ENCODE measurements at regions not wholly inside any gene's neighbourhood (a gene's known extent, or its start where the extent isn't known, plus 50 kb on each side); places are given as distances from the start of the nearest gene placed in this dataset.

DNA sequence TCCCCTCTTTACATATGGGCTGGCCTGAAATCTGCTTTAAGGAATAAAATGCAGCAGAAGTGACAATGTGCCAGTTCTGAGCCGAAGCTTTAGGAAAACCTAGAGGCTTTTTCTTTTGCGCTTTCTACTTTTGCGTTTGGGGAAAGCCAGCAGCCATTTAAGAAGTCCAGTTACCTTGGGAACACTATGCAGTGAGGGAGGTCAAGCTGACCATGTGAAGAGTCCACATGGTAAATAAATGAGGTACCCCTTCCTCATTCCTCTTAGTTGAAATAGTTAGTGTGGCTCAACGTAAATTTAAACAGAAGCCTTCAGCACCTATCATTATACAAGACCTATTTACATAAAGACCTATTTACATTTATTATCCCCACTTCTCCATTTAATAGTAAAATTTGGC, 78.5 kb downstream of the TFPI2 start:
- Histone ChIP-seq H3K27me3 (ENCODE audit: insufficient read depth, low read depth) (no peaks in the 10 kb centered on the region), H3K4me2 (no peak overlapping the region)

DNA sequence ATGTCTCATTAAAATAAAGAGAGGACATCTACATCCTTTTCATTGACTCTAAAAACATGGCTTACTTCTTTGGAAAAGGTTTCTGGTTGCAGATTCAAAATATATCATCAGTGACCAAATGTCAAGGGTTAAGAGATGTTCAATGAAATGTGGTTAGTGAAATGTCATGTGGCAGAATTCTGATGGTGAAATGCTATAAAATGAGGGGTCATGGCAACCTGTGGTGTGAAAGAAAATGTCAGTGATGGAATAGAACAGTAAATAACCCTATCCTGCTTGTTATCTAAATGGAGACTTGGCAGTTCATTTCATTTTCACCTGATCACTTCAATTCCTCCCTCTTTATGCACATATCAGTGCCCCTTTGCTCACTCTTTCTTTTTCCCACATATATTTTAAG, 79.4 kb downstream of the TFPI2 start:
- TF ChIP-seq, protein P1, sequence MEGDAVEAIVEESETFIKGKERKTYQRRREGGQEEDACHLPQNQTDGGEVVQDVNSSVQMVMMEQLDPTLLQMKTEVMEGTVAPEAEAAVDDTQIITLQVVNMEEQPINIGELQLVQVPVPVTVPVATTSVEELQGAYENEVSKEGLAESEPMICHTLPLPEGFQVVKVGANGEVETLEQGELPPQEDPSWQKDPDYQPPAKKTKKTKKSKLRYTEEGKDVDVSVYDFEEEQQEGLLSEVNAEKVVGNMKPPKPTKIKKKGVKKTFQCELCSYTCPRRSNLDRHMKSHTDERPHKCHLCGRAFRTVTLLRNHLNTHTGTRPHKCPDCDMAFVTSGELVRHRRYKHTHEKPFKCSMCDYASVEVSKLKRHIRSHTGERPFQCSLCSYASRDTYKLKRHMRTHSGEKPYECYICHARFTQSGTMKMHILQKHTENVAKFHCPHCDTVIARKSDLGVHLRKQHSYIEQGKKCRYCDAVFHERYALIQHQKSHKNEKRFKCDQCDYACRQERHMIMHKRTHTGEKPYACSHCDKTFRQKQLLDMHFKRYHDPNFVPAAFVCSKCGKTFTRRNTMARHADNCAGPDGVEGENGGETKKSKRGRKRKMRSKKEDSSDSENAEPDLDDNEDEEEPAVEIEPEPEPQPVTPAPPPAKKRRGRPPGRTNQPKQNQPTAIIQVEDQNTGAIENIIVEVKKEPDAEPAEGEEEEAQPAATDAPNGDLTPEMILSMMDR (conservative IDR thresholded peaks at IDR 0.05; ENCODE audit: low read depth, low read length) = no peak

More for the DNA sequence above, 78.5 kb downstream of the TFPI2 start:
- no peaks in the 10 kb centered on the region for H4K20me1 ChIP-seq (ENCODE audit: insufficient read depth)
- no peaks in the 10 kb centered on the region for H3K4me1 ChIP-seq (ENCODE audit: low read depth, poor library complexity, severe bottlenecking)
- TF ChIP-seq, protein P1 (conservative IDR thresholded peaks at IDR 0.05; ENCODE audit: low read depth, low read length) = no peak
- H3K9ac ChIP-seq = no peak overlapping the region
- no peaks in the 10 kb centered on the region for H3K36me3 ChIP-seq (ENCODE audit: insufficient read depth)
- H3K4me3 ChIP-seq (IDR thresholded peaks at IDR 0.05; ENCODE audit: insufficient read depth, low read depth, low read length) = no peak overlapping the region
- H2AFZ ChIP-seq (ENCODE audit: low read depth) = no peak overlapping the region
- no peaks in the 10 kb centered on the region for H3K79me2 ChIP-seq (ENCODE audit: insufficient read depth, low read depth)
- no peak overlapping the region for H3K27ac ChIP-seq

DNA sequence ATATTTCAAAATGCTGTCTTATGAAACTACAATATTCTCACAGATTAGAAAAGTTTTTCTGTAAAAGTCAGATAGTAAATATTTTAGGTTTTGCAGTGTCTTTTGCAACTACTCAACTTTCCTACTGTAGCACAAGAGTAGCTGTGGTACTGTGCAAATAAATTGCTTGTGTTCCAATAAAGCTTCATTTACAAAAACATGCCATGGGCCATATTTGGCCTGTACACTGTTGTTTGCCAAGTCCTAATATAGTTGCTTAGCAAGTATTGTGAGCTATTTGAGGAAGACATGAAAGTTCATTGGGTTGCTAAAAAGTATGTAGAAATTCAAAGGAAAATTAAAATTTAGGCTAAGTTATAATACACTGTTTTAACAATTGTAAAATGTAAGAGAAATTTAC, 80.0 kb downstream of the TFPI2 start:
- TF ChIP-seq, protein P1 (conservative IDR thresholded peaks at IDR 0.05; ENCODE audit: low read depth, low read length) = no peak
- Histone ChIP-seq H3K4me2 (no peak overlapping the region), H3K36me3 (ENCODE audit: insufficient read depth) (no peaks in the 10 kb centered on the region), H3K27me3 (ENCODE audit: insufficient read depth, low read depth) (no peaks in the 10 kb centered on the region), H2AFZ (ENCODE audit: low read depth) (no peak overlapping the region), H3K9ac (no peak overlapping the region), H3K4me3 (IDR thresholded peaks at IDR 0.05; ENCODE audit: insufficient read depth, low read depth, low read length) (no peak overlapping the region), H3K4me1 (ENCODE audit: low read depth, poor library complexity, severe bottlenecking) (no peaks in the 10 kb centered on the region), H3K79me2 (ENCODE audit: insufficient read depth, low read depth) (no peaks in the 10 kb centered on the region), H4K20me1 (ENCODE audit: insufficient read depth) (no peaks in the 10 kb centered on the region), H3K27ac (no peak overlapping the region)

More for the DNA sequence above, 79.4 kb downstream of the TFPI2 start:
- Histone ChIP-seq H3K27ac (no peak overlapping the region), H2AFZ (ENCODE audit: low read depth) (no peak overlapping the region), H3K4me2 (no peak overlapping the region), H3K27me3 (ENCODE audit: insufficient read depth, low read depth) (no peaks in the 10 kb centered on the region), H3K79me2 (ENCODE audit: insufficient read depth, low read depth) (no peaks in the 10 kb centered on the region), H3K4me3 (IDR thresholded peaks at IDR 0.05; ENCODE audit: insufficient read depth, low read depth, low read length) (no peak overlapping the region), H3K36me3 (ENCODE audit: insufficient read depth) (no peaks in the 10 kb centered on the region), H3K4me1 (ENCODE audit: low read depth, poor library complexity, severe bottlenecking) (no peaks in the 10 kb centered on the region), H4K20me1 (ENCODE audit: insufficient read depth) (no peaks in the 10 kb centered on the region), H3K9ac (no peak overlapping the region)

DNA sequence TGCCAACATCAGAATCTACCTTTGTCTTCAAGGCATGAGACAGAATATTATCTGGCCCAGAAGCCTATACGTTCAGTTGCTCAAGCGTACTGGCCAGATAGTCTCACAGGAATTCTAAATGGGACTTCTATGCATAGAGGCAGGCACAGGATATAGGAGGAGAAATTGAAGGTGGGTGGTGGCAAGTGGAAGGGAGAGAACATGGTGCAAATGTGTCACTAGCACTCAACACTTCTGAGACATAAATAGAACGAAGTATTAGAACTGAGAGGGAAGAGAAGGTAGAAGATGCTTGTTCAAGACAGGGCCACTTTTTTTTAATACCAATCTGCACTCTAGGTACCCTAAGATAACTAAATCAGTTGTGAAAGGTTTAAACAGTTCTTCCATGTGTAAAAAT, 85.8 kb downstream of the TFPI2 start:
- Histone ChIP-seq H3K9ac (no peak overlapping the region), H3K79me2 (ENCODE audit: insufficient read depth, low read depth) (no peaks in the 10 kb centered on the region), H3K4me3 (IDR thresholded peaks at IDR 0.05; ENCODE audit: insufficient read depth, low read depth, low read length) (no peak overlapping the region), H3K4me1 (ENCODE audit: low read depth, poor library complexity, severe bottlenecking) (no peaks in the 10 kb centered on the region), H3K36me3 (ENCODE audit: insufficient read depth) (no peaks in the 10 kb centered on the region), H3K4me2 (no peak overlapping the region), H3K27me3 (ENCODE audit: insufficient read depth, low read depth) (no peaks in the 10 kb centered on the region), H4K20me1 (ENCODE audit: insufficient read depth) (no peaks in the 10 kb centered on the region), H2AFZ (ENCODE audit: low read depth) (no peak overlapping the region), H3K27ac (no peak overlapping the region)
- TF ChIP-seq, protein P1 (conservative IDR thresholded peaks at IDR 0.05; ENCODE audit: low read depth, low read length) = no peak
